ENCODE measurements at regions not wholly inside any gene's neighbourhood (a gene's known extent, or its start where the extent isn't known, plus 50 kb on each side); places are given as distances from the start of the nearest gene placed in this dataset.

- DNase-seq (ENCODE audit: low read depth in 2 of 2): no peak
Observed at GRCh38 chr9:134243778-134244467, 79.6 kb upstream of the RNU6ATAC start.

GRCh38 chr9:134245179-134245578, 80.8 kb upstream of the RNU6ATAC start:
- DNase-seq (ENCODE audit: low read depth in 2 of 2): no peak

GRCh38 chr9:134247918-134248631, 78.2 kb upstream of the RXRA start:
- DNase-seq (ENCODE audit: low read depth in 2 of 2): no peak

- no peak for DNase-seq (ENCODE audit: low read depth in 2 of 2)
Observed at GRCh38 chr9:134251296-134252069, 74.8 kb upstream of the RXRA start.

GRCh38 chr9:134252084-134252830, 74.0 kb upstream of the RXRA start:
- no peak for DNase-seq (ENCODE audit: low read depth in 2 of 2)

- no peak for DNase-seq (ENCODE audit: low read depth in 2 of 2)
Observed at GRCh38 chr9:134253606-134254205, 72.5 kb upstream of the RXRA start.

- DNase-seq (ENCODE audit: low read depth in 2 of 2): no peak
Observed at GRCh38 chr9:134258332-134258731, 67.9 kb upstream of the RXRA start.

- no peak for DNase-seq (ENCODE audit: low read depth in 2 of 2)
Observed at GRCh38 chr9:134258828-134259546, 67.3 kb upstream of the RXRA start.

- DNase-seq (ENCODE audit: low read depth in 2 of 2): no peak
Observed at GRCh38 chr9:134259708-134260107, 66.5 kb upstream of the RXRA start.

GRCh38 chr9:134260801-134261200, 65.5 kb upstream of the RXRA start:
- no peak for DNase-seq (ENCODE audit: low read depth in 2 of 2)

- DNase-seq (ENCODE audit: low read depth in 2 of 2): no peak
Observed at GRCh38 chr9:134262035-134262434, 64.2 kb upstream of the RXRA start.

- no peak for DNase-seq (ENCODE audit: low read depth in 2 of 2)
Observed at GRCh38 chr9:134263596-134263995, 62.7 kb upstream of the RXRA start.

- no peak for DNase-seq (ENCODE audit: low read depth in 2 of 2)
Observed at GRCh38 chr9:134264169-134264568, 62.1 kb upstream of the RXRA start.

- no peak for DNase-seq (ENCODE audit: low read depth in 2 of 2)
Observed at GRCh38 chr9:134265078-134265477, 61.2 kb upstream of the RXRA start.

GRCh38 chr9:134266418-134266817, 59.8 kb upstream of the RXRA start:
- no peak for DNase-seq (ENCODE audit: low read depth in 2 of 2)

GRCh38 chr9:134267305-134267880, 58.9 kb upstream of the RXRA start:
- DNase-seq (ENCODE audit: low read depth in 2 of 2): peak in 1 of 2 donors; percentile 12

- no peak for DNase-seq (ENCODE audit: low read depth in 2 of 2)
Observed at GRCh38 chr9:134267881-134268724, 58.2 kb upstream of the RXRA start.

- DNase-seq (ENCODE audit: low read depth in 2 of 2): no peak
Observed at GRCh38 chr9:134268747-134269146, 57.5 kb upstream of the RXRA start.
